Activated naive CD8-positive, alpha-beta T cell treated with anti-CD3 and anti-CD28 coated beads for 36 hours (primary cell): ENCODE measurements at regions not wholly inside any gene's neighbourhood (a gene's known extent, or its start where the extent isn't known, plus 50 kb on each side); places are given as distances from the start of the nearest gene placed in this dataset.

Source experiments
- DNase-seq: peaks from one replicate; pipeline ENCODE4 v3.0.0; 2021
- H3K27ac Mint-ChIP-seq: one replicate; pipeline ENCODE4 v1.8.0; 2022; ENCODE audit warnings: mild to moderate bottlenecking, moderate library complexity, mixed read lengths
- H3K27me3 Mint-ChIP-seq: one replicate; pipeline ENCODE4 v1.8.0; 2022; ENCODE audit warnings: mild to moderate bottlenecking, mixed read lengths
- H3K36me3 Mint-ChIP-seq: one replicate; pipeline ENCODE4 v1.8.0; 2021; ENCODE audit warnings: mild to moderate bottlenecking, mixed read lengths
- H3K4me1 Mint-ChIP-seq: one replicate; pipeline ENCODE4 v1.8.0; 2021; ENCODE audit warnings: mixed read lengths
- H3K4me3 Mint-ChIP-seq: one replicate; pipeline ENCODE4 v1.8.0; 2022; ENCODE audit warnings: mild to moderate bottlenecking, moderate library complexity, mixed read lengths
- H3K9me3 Mint-ChIP-seq: one replicate; pipeline ENCODE4 v1.8.0; 2022; ENCODE audit warnings: mixed read lengths

- DNase-seq: no peak
- Mint-ChIP-seq H3K36me3 (no peaks in the 10 kb centered on the region), H3K4me1 (no peaks in the 10 kb centered on the region), H3K27me3 (no peaks in the 10 kb centered on the region), H3K27ac (no peak overlapping the region), H3K4me3 (no peak overlapping the region), H3K9me3 (peaks cover 16% of the 10 kb centered on the region)
Observed at GRCh38 chr9:2345013-2345412, 276.6 kb upstream of the VLDLR start.

GRCh38 chr9:2346277-2346913 lies 275.2 kb upstream of the VLDLR start:
- Mint-ChIP-seq H3K9me3 (peaks cover 16% of the 10 kb centered on the region), H3K27me3 (no peaks in the 10 kb centered on the region), H3K4me1 (no peaks in the 10 kb centered on the region), H3K4me3 (no peak overlapping the region), H3K36me3 (no peaks in the 10 kb centered on the region), H3K27ac (no peak overlapping the region)
- DNase-seq: no peak

GRCh38 chr9:2351324-2351723 lies 270.3 kb upstream of the VLDLR start:
- Mint-ChIP-seq H3K9me3 (peaks cover 16% of the 10 kb centered on the region), H3K4me1 (no peaks in the 10 kb centered on the region), H3K36me3 (no peaks in the 10 kb centered on the region), H3K27ac (no peak overlapping the region), H3K27me3 (peaks cover 3% of the 10 kb centered on the region), H3K4me3 (no peak overlapping the region)
- no peak for DNase-seq

- H3K27me3 Mint-ChIP-seq: peaks cover 3% of the 10 kb centered on the region
Observed at GRCh38 chr9:2354216-2354615, 267.4 kb upstream of the VLDLR start.

GRCh38 chr9:2354856-2355696 lies 266.5 kb upstream of the VLDLR start:
- no peaks in the 10 kb centered on the region for H3K9me3 Mint-ChIP-seq

More at GRCh38 chr9:2354216-2354615, 267.4 kb upstream of the VLDLR start:
- Mint-ChIP-seq H3K4me1 (no peaks in the 10 kb centered on the region), H3K36me3 (no peaks in the 10 kb centered on the region), H3K4me3 (no peak overlapping the region), H3K27ac (no peak overlapping the region), H3K9me3 (peaks cover 1% of the 10 kb centered on the region)
- no peak for DNase-seq

GRCh38 chr9:2355697-2355983 lies 265.9 kb upstream of the VLDLR start:
- DNase-seq: no peak
- H3K4me1 Mint-ChIP-seq: no peaks in the 10 kb centered on the region
- no peak overlapping the region for H3K27ac Mint-ChIP-seq
- H3K27me3 Mint-ChIP-seq: peaks cover 8% of the 10 kb centered on the region
- H3K36me3 Mint-ChIP-seq: no peaks in the 10 kb centered on the region
- no peak overlapping the region for H3K4me3 Mint-ChIP-seq
- H3K9me3 Mint-ChIP-seq: no peaks in the 10 kb centered on the region

More at GRCh38 chr9:2354856-2355696, 266.5 kb upstream of the VLDLR start:
- DNase-seq: no peak
- Mint-ChIP-seq H3K4me3 (no peak overlapping the region), H3K4me1 (no peaks in the 10 kb centered on the region), H3K27ac (no peak overlapping the region), H3K36me3 (no peaks in the 10 kb centered on the region), H3K27me3 (peaks cover 4% of the 10 kb centered on the region)

- no peak for DNase-seq
- Mint-ChIP-seq H3K4me3 (no peak overlapping the region), H3K27ac (no peak overlapping the region), H3K9me3 (no peaks in the 10 kb centered on the region), H3K27me3 (peaks cover 8% of the 10 kb centered on the region), H3K36me3 (no peaks in the 10 kb centered on the region), H3K4me1 (no peaks in the 10 kb centered on the region)
Observed at GRCh38 chr9:2356041-2356790, 265.4 kb upstream of the VLDLR start.

GRCh38 chr9:2359891-2360471 lies 261.6 kb upstream of the VLDLR start:
- no peaks in the 10 kb centered on the region for H3K4me1 Mint-ChIP-seq
- no peak overlapping the region for H3K27ac Mint-ChIP-seq
- peaks cover 9% of the 10 kb centered on the region for H3K27me3 Mint-ChIP-seq

GRCh38 chr9:2362150-2362549 lies 259.4 kb upstream of the VLDLR start:
- Mint-ChIP-seq H3K9me3 (no peaks in the 10 kb centered on the region), H3K27ac (no peak overlapping the region), H3K4me3 (no peak overlapping the region), H3K36me3 (no peaks in the 10 kb centered on the region), H3K4me1 (no peaks in the 10 kb centered on the region), H3K27me3 (peaks cover 9% of the 10 kb centered on the region)
- DNase-seq: no peak

More at GRCh38 chr9:2359891-2360471, 261.6 kb upstream of the VLDLR start:
- no peak for DNase-seq
- H3K36me3 Mint-ChIP-seq: no peaks in the 10 kb centered on the region
- H3K4me3 Mint-ChIP-seq: no peak overlapping the region
- H3K9me3 Mint-ChIP-seq: no peaks in the 10 kb centered on the region

- Mint-ChIP-seq H3K36me3 (no peaks in the 10 kb centered on the region), H3K4me1 (no peaks in the 10 kb centered on the region), H3K4me3 (no peak overlapping the region), H3K27me3 (peaks cover 9% of the 10 kb centered on the region), H3K27ac (no peak overlapping the region), H3K9me3 (no peaks in the 10 kb centered on the region)
- no peak for DNase-seq
Observed at GRCh38 chr9:2363138-2363745, 258.3 kb upstream of the VLDLR start.

GRCh38 chr9:2363781-2364180 lies 257.8 kb upstream of the VLDLR start:
- H3K4me1 Mint-ChIP-seq: no peaks in the 10 kb centered on the region
- no peaks in the 10 kb centered on the region for H3K9me3 Mint-ChIP-seq
- no peak overlapping the region for H3K27ac Mint-ChIP-seq
- no peak for DNase-seq
- no peak overlapping the region for H3K4me3 Mint-ChIP-seq
- no peaks in the 10 kb centered on the region for H3K36me3 Mint-ChIP-seq
- peaks cover 9% of the 10 kb centered on the region for H3K27me3 Mint-ChIP-seq

- Mint-ChIP-seq H3K27me3 (peaks cover 6% of the 10 kb centered on the region), H3K27ac (no peak overlapping the region), H3K36me3 (no peaks in the 10 kb centered on the region), H3K4me3 (no peak overlapping the region), H3K4me1 (no peaks in the 10 kb centered on the region), H3K9me3 (no peaks in the 10 kb centered on the region)
- DNase-seq: no peak
Observed at GRCh38 chr9:2367970-2368369, 253.6 kb upstream of the VLDLR start.

GRCh38 chr9:2373648-2374047 lies 247.9 kb upstream of the VLDLR start:
- Mint-ChIP-seq H3K36me3 (no peaks in the 10 kb centered on the region), H3K4me1 (no peaks in the 10 kb centered on the region), H3K4me3 (no peak overlapping the region), H3K27me3 (peaks cover 4% of the 10 kb centered on the region), H3K27ac (no peak overlapping the region), H3K9me3 (peaks cover 3% of the 10 kb centered on the region)
- DNase-seq: no peak

GRCh38 chr9:2375114-2375513 lies 246.5 kb upstream of the VLDLR start:
- no peak overlapping the region for H3K27ac Mint-ChIP-seq
- H3K27me3 Mint-ChIP-seq: peaks cover 4% of the 10 kb centered on the region
- no peaks in the 10 kb centered on the region for H3K36me3 Mint-ChIP-seq
- DNase-seq: no peak
- no peak overlapping the region for H3K4me3 Mint-ChIP-seq
- peaks cover 3% of the 10 kb centered on the region for H3K9me3 Mint-ChIP-seq
- H3K4me1 Mint-ChIP-seq: no peaks in the 10 kb centered on the region

- Mint-ChIP-seq H3K4me3 (no peak overlapping the region), H3K36me3 (no peaks in the 10 kb centered on the region), H3K4me1 (no peaks in the 10 kb centered on the region), H3K27me3 (peaks cover 2% of the 10 kb centered on the region), H3K9me3 (peaks cover 3% of the 10 kb centered on the region), H3K27ac (no peak overlapping the region)
- no peak for DNase-seq
Observed at GRCh38 chr9:2377117-2377516, 244.5 kb upstream of the VLDLR start.
